Kidney (tissue), 13 donors: ENCODE measurements at regions not wholly inside any gene's neighbourhood (a gene's known extent, or its start where the extent isn't known, plus 50 kb on each side); places are given as distances from the start of the nearest gene placed in this dataset.

Source experiments
- DNase-seq, 5 donors: peaks; one replicate each; pipeline ENCODE4 v3.0.0-alpha.2; 2013 to 2020
- FAIRE-seq: peaks from 2 replicates; lab custom pipeline; 2012; peaks lifted over from hg19 to GRCh38; lab: Jason Lieb, UNC
- H3K27ac ChIP-seq, 2 donors: one replicate each; pipeline ENCODE4 v1.7.0; 2013; ENCODE audit warnings: low read depth in 2 of 2, low read length in 2 of 2, inconsistent platforms in 1 of 2
- H3K27me3 ChIP-seq: one replicate; pipeline ENCODE4 v1.7.1; 2013; ENCODE audit warnings: low read length, inconsistent platforms; ENCODE audit not compliant: control insufficient read depth, insufficient read depth
- H3K36me3 ChIP-seq, 3 donors: one replicate each; pipeline versions ENCODE4 v1.7.0 to v1.7.1; 2013; ENCODE audit warnings: low read length in 3 of 3, control low read depth in 1 of 3, inconsistent platforms in 1 of 3; ENCODE audit not compliant: insufficient read depth in 3 of 3, control insufficient read depth in 2 of 3
- H3K4me1 ChIP-seq, 3 donors: one replicate each; pipeline versions ENCODE4 v1.7.0 to v1.7.1; 2013; ENCODE audit warnings: low read length in 3 of 3, inconsistent platforms in 1 of 3, low read depth in 1 of 3; ENCODE audit not compliant: control insufficient read depth in 2 of 3, insufficient read depth in 2 of 3
- H3K4me3 ChIP-seq, 3 donors: one replicate each; pipeline versions ENCODE4 v1.7.0 to v1.8.1; 2013; ENCODE audit warnings: low read length in 3 of 3, control low read depth in 1 of 3, inconsistent platforms in 1 of 3
- H3K9ac ChIP-seq, 3 donors: one replicate each; pipeline versions ENCODE4 v1.7.0 to v1.7.1; 2013; ENCODE audit warnings: low read length in 3 of 3, control low read depth in 1 of 3, inconsistent platforms in 1 of 3
- H3K9me3 ChIP-seq, 3 donors: one replicate each; pipeline versions ENCODE4 v1.7.0 to v1.7.1; 2013; ENCODE audit warnings: low read length in 3 of 3, control low read depth in 1 of 3, inconsistent platforms in 1 of 3; ENCODE audit not compliant: control insufficient read depth in 2 of 3, insufficient read depth in 1 of 3
- CTCF ChIP-seq: IDR thresholded peaks from 3 replicates; pipeline ENCODE4 v1.5.1; 2012; ENCODE audit warnings: mild to moderate bottlenecking, moderate library complexity, borderline replicate concordance; ENCODE audit not compliant: insufficient read depth; ENCODE audit errors: extremely low read depth
- intact Hi-C: fragments of 100-400 bp; cut with DNase I; formaldehyde crosslinking; loops from one replicate; pipeline ENCODE4 v1.11.1; 2022
- donor health status: control.
- donor health status: control.
- donor health status: control.
- donor health status: control.
- donor health status: control.
- donor health status: DM: yes; HTN: yes; CAD: no.
- donor health status: Normal renal cell carcinoma (clear cell type).

GRCh38 chr5:2441495-2442180 is 309.8 kb downstream of the IRX2 start:
- Histone ChIP-seq H3K36me3 (no peaks in the 10 kb centered on the region), H3K4me3 (no peak overlapping the region), H3K4me1 (no peaks in the 10 kb centered on the region), H3K9me3 (peaks cover 0 to 4% (median 0%) of the 10 kb centered on the region in 3 donors), H3K27ac (no peak overlapping the region), H3K9ac (no peak overlapping the region), H3K27me3 (peaks cover 8% of the 10 kb centered on the region)
- DNase-seq: no peak
- FAIRE-seq: no peak
- intact Hi-C loops: no loop called here
- no peak for TF ChIP-seq CTCF

DNA sequence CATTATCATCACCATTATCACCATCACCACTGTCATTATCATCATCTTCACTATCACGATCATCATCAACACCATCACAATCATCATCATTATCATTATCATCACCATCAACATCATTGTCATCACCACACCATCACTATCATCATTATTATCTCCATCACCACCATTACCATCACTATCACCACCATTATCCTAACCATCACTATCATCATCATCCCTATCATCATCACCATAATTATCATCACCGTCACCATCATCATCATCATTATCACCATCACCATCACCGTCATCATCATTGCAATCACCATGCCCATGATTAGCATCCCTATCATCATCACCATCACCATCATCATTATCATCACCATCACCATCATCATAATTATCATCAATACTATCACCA is 311.9 kb downstream of the IRX2 start:
- H3K4me1 ChIP-seq: no peaks in the 10 kb centered on the region
- DNase-seq (no peak), FAIRE-seq (no peak)
- no peak for TF ChIP-seq CTCF
- intact Hi-C loops: no loop called here
- H3K27me3 ChIP-seq: peaks cover 16% of the 10 kb centered on the region
- no peaks in the 10 kb centered on the region for H3K36me3 ChIP-seq
- no peak overlapping the region for H3K9ac ChIP-seq
- peaks cover 0 to 4% (median 0%) of the 10 kb centered on the region in 3 donors for H3K9me3 ChIP-seq
- H3K27ac ChIP-seq: no peak overlapping the region
- H3K4me3 ChIP-seq: no peak overlapping the region

GRCh38 chr5:2433086-2433485 is 318.4 kb downstream of the IRX2 start:
- H3K27ac ChIP-seq: no peak overlapping the region
- H3K9ac ChIP-seq: no peak overlapping the region
- FAIRE-seq: no peak
- H3K36me3 ChIP-seq: no peaks in the 10 kb centered on the region
- peak in 3 of 5 donors; percentile 45 to 67 (median 67) for DNase-seq
- H3K4me1 ChIP-seq: no peaks in the 10 kb centered on the region
- H3K9me3 ChIP-seq: no peaks in the 10 kb centered on the region
- H3K27me3 ChIP-seq: peaks cover 28% of the 10 kb centered on the region
- no peak overlapping the region for H3K4me3 ChIP-seq
- TF ChIP-seq CTCF: no peak
- intact Hi-C loops: no loop called here
